ENCODE measurements at regions not wholly inside any gene's neighbourhood (a gene's known extent, or its start where the extent isn't known, plus 50 kb on each side); places are given as distances from the start of the nearest gene placed in this dataset.

- no peak for DNase-seq (ENCODE audit: low read depth)
Measured at GRCh38 chr6:40340957-40341356, 246.2 kb downstream of the LRFN2 start.

- DNase-seq (ENCODE audit: low read depth): no peak
Measured at GRCh38 chr6:40340196-40340595, 247.0 kb downstream of the LRFN2 start.

DNA sequence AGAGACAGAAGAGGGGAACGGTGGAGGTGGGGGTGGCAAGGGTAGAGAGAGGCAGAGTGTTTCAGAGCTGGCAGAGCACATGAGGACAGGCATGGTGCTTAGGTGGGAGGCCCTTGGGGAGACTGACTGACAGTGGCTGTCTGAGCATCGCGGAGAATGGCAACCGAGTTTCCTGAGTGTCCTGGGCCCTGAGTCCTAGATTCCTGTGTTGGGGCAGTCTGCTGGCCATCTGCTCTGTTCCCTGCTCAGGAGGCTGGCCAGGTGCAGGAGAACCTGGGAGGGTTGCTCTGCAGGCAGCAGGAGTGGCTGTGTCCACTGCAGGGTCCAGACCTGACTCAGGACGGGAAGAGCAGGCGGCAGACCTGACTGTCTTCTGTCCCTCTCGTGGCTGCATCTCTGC is 248.9 kb downstream of the LRFN2 start:
- DNase-seq (ENCODE audit: low read depth): no peak

GRCh38 chr6:40336940-40337760 is 250.0 kb downstream of the LRFN2 start:
- no peak for DNase-seq (ENCODE audit: low read depth)

GRCh38 chr6:40336296-40336695 is 250.9 kb downstream of the LRFN2 start:
- no peak for DNase-seq (ENCODE audit: low read depth)

- no peak for DNase-seq (ENCODE audit: low read depth)
Measured at GRCh38 chr6:40334496-40335270, 252.5 kb downstream of the LRFN2 start.

GRCh38 chr6:40331545-40331944 is 255.6 kb downstream of the LRFN2 start:
- no peak for DNase-seq (ENCODE audit: low read depth)

GRCh38 chr6:40330301-40330721 is 256.9 kb downstream of the LRFN2 start:
- no peak for DNase-seq (ENCODE audit: low read depth)

- no peak for DNase-seq (ENCODE audit: low read depth)
Measured at GRCh38 chr6:40328986-40329545, 258.1 kb downstream of the LRFN2 start.

- no peak for DNase-seq (ENCODE audit: low read depth)
Measured at GRCh38 chr6:40328386-40328985, 258.7 kb downstream of the LRFN2 start.

DNA sequence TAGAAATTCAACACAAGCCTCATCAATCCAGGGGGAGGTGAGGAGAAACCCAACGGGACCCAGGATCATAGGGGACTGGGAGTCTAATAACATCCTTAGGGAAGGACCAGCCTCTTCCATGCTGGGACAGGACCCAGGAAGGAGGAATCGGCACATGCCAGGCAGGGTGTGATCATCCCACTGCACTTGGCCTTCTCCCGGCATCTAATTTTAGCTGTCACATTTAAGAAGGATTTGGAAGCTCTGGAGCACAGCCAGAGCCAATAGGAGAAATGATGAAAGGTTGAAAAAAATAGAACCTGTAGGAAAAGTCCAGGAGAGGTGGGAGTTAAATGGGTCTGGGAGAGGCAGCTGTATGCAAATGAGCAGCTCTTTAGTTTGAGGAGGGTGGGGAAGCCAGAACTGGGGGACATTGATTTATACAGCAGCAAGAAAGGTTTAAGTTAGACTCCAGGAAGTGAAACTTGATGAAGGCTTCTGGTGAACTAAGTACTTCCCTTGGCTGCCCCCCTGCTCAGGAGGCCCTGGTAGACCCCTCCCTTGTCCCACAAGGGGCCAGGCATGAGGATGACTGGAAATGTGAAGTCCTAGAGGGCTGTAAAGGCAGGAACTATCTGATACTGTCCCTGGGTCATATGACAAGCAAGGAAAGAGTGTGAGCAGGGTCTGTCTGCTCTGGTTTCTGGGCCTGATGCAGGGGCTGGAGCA is 260.3 kb downstream of the LRFN2 start:
- no peak for DNase-seq (ENCODE audit: low read depth)

GRCh38 chr6:40325791-40326190 is 261.4 kb downstream of the LRFN2 start:
- DNase-seq (ENCODE audit: low read depth): no peak

- no peak for DNase-seq (ENCODE audit: low read depth)
Measured at GRCh38 chr6:40325041-40325440, 262.1 kb downstream of the LRFN2 start.

GRCh38 chr6:40323881-40324634 is 263.1 kb downstream of the LRFN2 start:
- no peak for DNase-seq (ENCODE audit: low read depth)

- DNase-seq (ENCODE audit: low read depth): no peak
Measured at GRCh38 chr6:40322336-40322735, 264.8 kb downstream of the LRFN2 start.

DNA sequence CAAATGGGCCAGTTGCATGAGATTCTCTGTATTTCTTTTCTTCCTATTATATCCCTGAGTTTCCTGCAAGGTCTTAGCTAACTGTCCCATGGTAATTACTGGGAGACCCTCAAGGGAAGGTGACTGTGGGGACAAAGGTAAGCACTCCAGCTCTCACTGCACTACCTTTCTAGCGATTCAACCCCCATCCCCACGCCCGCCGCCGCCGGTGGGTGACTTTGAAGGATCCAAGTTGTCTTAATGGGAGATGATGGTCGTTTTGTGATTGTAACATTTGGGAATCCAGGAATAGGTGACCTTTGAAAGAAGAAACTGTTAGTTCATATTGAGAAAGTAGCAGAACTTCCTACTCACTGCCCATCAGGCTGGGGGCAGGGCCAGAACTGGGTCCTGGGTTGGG is 265.5 kb downstream of the LRFN2 start:
- no peak for DNase-seq (ENCODE audit: low read depth)

DNA sequence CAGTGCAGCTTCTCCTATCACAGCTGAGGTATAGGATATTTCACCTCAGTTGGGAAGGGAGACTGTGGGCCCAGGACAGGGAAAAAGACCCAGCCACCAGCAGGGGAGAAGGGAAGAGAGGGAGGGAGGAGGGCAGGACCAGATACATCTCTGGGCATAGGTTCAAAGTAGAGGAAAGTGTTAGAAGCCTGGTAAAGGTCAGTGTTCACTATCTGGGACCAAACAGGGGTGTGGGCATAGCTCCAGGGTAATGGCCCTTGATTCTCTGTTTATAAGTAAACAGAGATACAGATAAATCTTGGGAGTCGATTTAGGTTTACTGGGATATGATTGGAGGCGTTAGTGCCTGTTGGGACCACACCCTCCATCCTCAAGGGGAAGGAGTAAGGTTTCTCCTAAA is 266.2 kb downstream of the LRFN2 start:
- no peak for DNase-seq (ENCODE audit: low read depth)

GRCh38 chr6:40320441-40320840 is 266.7 kb downstream of the LRFN2 start:
- no peak for DNase-seq (ENCODE audit: low read depth)

- DNase-seq (ENCODE audit: low read depth): no peak
Measured at GRCh38 chr6:40319124-40319523, 268.0 kb downstream of the LRFN2 start.

DNA sequence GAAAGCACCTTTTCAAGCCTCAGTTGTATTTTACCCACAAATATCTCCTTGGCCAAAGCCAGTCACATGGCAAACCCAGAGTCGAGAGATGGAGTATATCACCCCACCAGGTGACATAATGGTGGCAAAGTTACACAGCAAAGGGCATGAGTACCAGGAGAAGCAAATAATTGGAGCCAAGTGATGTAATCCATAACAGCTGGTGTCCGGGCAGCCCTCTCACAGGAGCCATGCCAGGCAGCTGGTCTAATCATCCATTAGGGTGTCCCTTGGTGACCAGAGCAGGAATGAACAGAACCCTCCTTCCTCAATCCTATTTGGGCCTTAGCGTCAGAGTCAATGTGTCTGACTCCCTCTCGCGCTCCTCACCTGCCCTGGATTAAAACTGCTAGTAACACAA is 272.1 kb downstream of the LRFN2 start:
- no peak for DNase-seq (ENCODE audit: low read depth)

DNA sequence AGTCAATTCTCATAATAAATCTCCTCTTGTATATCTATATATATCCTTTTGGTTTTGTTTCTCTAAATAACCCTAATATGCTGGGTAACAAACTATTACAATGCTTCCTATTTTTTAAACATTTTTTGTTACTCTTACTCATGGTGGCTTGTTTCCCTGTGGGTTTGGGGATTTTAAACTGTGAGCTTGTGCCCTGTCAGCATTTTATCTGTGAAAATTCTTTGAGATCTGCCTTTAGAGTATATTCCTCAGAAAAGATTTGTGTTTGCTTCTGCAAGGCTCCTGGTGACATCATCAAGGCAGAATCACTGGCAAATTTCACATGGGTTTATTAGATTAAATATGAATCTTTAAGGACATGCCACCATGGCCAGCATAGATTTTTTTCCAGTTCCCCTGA is 273.6 kb downstream of the LRFN2 start:
- no peak for DNase-seq (ENCODE audit: low read depth)
